Liver (tissue), 8 donors: ENCODE measurements at regions not wholly inside any gene's neighbourhood (a gene's known extent, or its start where the extent isn't known, plus 50 kb on each side); places are given as distances from the start of the nearest gene placed in this dataset.

Source experiments
- DNase-seq: peaks from one replicate; pipeline ENCODE4 v3.0.0-alpha.2; 2017; ENCODE audit warnings: low spot score
- H3K27ac ChIP-seq, 2 donors: one replicate each; pipeline ENCODE4 v1.7.0; 2013; ENCODE audit warnings: inconsistent platforms in 2 of 2, low read length in 2 of 2, control low read depth in 1 of 2, low read depth in 1 of 2, mild to moderate bottlenecking in 1 of 2
- H3K27me3 ChIP-seq, 4 donors: one replicate each; pipeline versions ENCODE4 v1.6.1 to v1.7.0; 2013; ENCODE audit warnings: low read length in 3 of 4, inconsistent platforms in 1 of 4, mild to moderate bottlenecking in 1 of 4, moderate library complexity in 1 of 4; ENCODE audit not compliant: control insufficient read depth in 4 of 4, insufficient read depth in 4 of 4
- H3K36me3 ChIP-seq, 4 donors: one replicate each; pipeline versions ENCODE4 v1.6.1 to v1.7.0; 2013; ENCODE audit warnings: low read length in 3 of 4, mild to moderate bottlenecking in 3 of 4, low read depth in 1 of 4, moderate library complexity in 1 of 4; ENCODE audit not compliant: control insufficient read depth in 4 of 4, insufficient read depth in 3 of 4
- H3K4me1 ChIP-seq, 4 donors: one replicate each; pipeline versions ENCODE4 v1.6.1 to v1.7.0; 2013; ENCODE audit warnings: low read length in 3 of 4, mild to moderate bottlenecking in 3 of 4, moderate library complexity in 1 of 4; ENCODE audit not compliant: control insufficient read depth in 4 of 4, insufficient read depth in 4 of 4
- H3K4me3 ChIP-seq, 3 donors: one replicate each; pipeline versions ENCODE4 v1.6.1 to v1.7.0; 2013; ENCODE audit warnings: low read length in 3 of 3, control low read depth in 1 of 3, low read depth in 1 of 3, mild to moderate bottlenecking in 1 of 3
- H3K9ac ChIP-seq, 2 donors: one replicate each; pipeline ENCODE4 v1.7.0; 2013; ENCODE audit warnings: low read length in 2 of 2, mild to moderate bottlenecking in 2 of 2, moderate library complexity in 2 of 2, control low read depth in 1 of 2, low read depth in 1 of 2
- H3K9me3 ChIP-seq, 4 donors: one replicate each; pipeline versions ENCODE4 v1.6.1 to v1.7.0; 2013; ENCODE audit warnings: low read length in 3 of 4; ENCODE audit not compliant: control insufficient read depth in 4 of 4
- CTCF ChIP-seq: fragments of 150-350 bp; IDR thresholded peaks from 2 replicates; pipeline ENCODE4 v1.5.1; 2017; ENCODE audit warnings: improper control_type of control experiment, low read depth, low read length; ENCODE audit not compliant: missing input control
- EGR1 ChIP-seq, 2 donors: IDR thresholded peaks; 2 replicates each; pipeline ENCODE4 v1.6.1; 2016 to 2018; ENCODE audit warnings: antibody characterized with exemption in 2 of 2, low read depth in 2 of 2
- FOXA1 ChIP-seq: IDR thresholded peaks from 2 replicates; pipeline ENCODE4 v1.6.1; 2016; ENCODE audit warnings: antibody characterized with exemption
- FOXA2 ChIP-seq: IDR thresholded peaks from 2 replicates; pipeline ENCODE4 v1.6.1; 2016; ENCODE audit warnings: antibody characterized with exemption
- GABPA ChIP-seq, 2 donors: IDR thresholded peaks in 1 of 2; conservative IDR thresholded peaks in 1 of 2; 2 replicates each; pipeline ENCODE4 v1.6.1; 2016; ENCODE audit warnings: antibody characterized with exemption in 2 of 2, mild to moderate bottlenecking in 1 of 2, moderate library complexity in 1 of 2
- HNF4A ChIP-seq, 2 donors: conservative IDR thresholded peaks; 2 replicates each; pipeline ENCODE4 v1.6.1; 2016; ENCODE audit warnings: antibody characterized with exemption in 2 of 2, mild to moderate bottlenecking in 2 of 2
- HNF4G ChIP-seq: IDR thresholded peaks from 2 replicates; pipeline ENCODE4 v1.6.1; 2016; ENCODE audit warnings: antibody characterized with exemption
- JUND ChIP-seq, 2 donors: IDR thresholded peaks; 2 replicates each; pipeline ENCODE4 v1.6.1; 2016; ENCODE audit warnings: antibody characterized with exemption in 2 of 2
- MAX ChIP-seq: IDR thresholded peaks from 2 replicates; pipeline ENCODE4 v1.6.1; 2016; ENCODE audit warnings: antibody characterized with exemption
- NR2F2 ChIP-seq: IDR thresholded peaks from 2 replicates; pipeline ENCODE4 v1.6.1; 2016; ENCODE audit warnings: antibody characterized with exemption
- RAD21 ChIP-seq, 2 donors: IDR thresholded peaks; 2 replicates each; pipeline ENCODE4 v1.6.1; 2016; ENCODE audit warnings: antibody characterized with exemption in 2 of 2, mild to moderate bottlenecking in 2 of 2
- REST ChIP-seq: IDR thresholded peaks from 2 replicates; pipeline ENCODE4 v1.6.1; 2016; ENCODE audit warnings: antibody characterized with exemption, mild to moderate bottlenecking
- RXRA ChIP-seq, 2 donors: IDR thresholded peaks; 2 replicates each; pipeline ENCODE4 v1.6.1; 2017 to 2018; ENCODE audit warnings: antibody characterized with exemption in 2 of 2, mild to moderate bottlenecking in 1 of 2
- SP1 ChIP-seq: IDR thresholded peaks from 2 replicates; pipeline ENCODE4 v1.6.1; 2018; ENCODE audit warnings: antibody characterized with exemption, mild to moderate bottlenecking
- TAF1 ChIP-seq: conservative IDR thresholded peaks from 2 replicates; pipeline ENCODE4 v1.6.1; 2016; ENCODE audit warnings: antibody characterized with exemption, mild to moderate bottlenecking
- YY1 ChIP-seq: IDR thresholded peaks from 2 replicates; pipeline ENCODE4 v1.6.1; 2016; ENCODE audit warnings: antibody characterized with exemption, mild to moderate bottlenecking
- ZBTB33 ChIP-seq: IDR thresholded peaks from 2 replicates; pipeline ENCODE4 v1.6.1; 2016; ENCODE audit warnings: antibody characterized with exemption
- WGBS: extraction: QIAGEN DNeasy Blood & Tissue Kit; methylation state at CpG from one replicate; pipeline ENCODE4 v1.1.7; 2013; 5-methylcytosine and 5-hydroxymethylcytosine counted together
- TF ChIP-seq, protein P1 (sequence below): IDR thresholded peaks from 2 replicates; pipeline ENCODE4 v1.6.1; 2016; ENCODE audit warnings: antibody characterized with exemption
- donor health status: healthy.
- donor health status: healthy.
- donor health status: healthy.
- donor health status: healthy.
- donor health status: healthy.

GRCh38 chr21:20334585-20334984 is 663.6 kb upstream of the NCAM2 start:
- Histone ChIP-seq H3K9me3 (no peaks in the 10 kb centered on the region), H3K4me1 (no peaks in the 10 kb centered on the region), H3K4me3 (no peak overlapping the region), H3K9ac (no peak overlapping the region), H3K27me3 (no peaks in the 10 kb centered on the region), H3K27ac (no peak overlapping the region), H3K36me3 (no peaks in the 10 kb centered on the region)
- DNase-seq, result no peak
- WGBS, result 83% methylated on average over 2 of the region's 2 CpGs
- TF ChIP-seq, protein P1, sequence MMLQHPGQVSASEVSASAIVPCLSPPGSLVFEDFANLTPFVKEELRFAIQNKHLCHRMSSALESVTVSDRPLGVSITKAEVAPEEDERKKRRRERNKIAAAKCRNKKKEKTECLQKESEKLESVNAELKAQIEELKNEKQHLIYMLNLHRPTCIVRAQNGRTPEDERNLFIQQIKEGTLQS, result no peak
- TF ChIP-seq ZBTB33 (no peak), REST (no peak), YY1 (no peak), HNF4G (no peak), MAX (no peak), RXRA (IDR thresholded peaks at IDR 0.05) (no peak), RAD21 (IDR thresholded peaks at IDR 0.05) (no peak), EGR1 (IDR thresholded peaks at IDR 0.05; ENCODE audit: low read depth in 2 of 2) (no peak), CTCF (no peak), SP1 (no peak), FOXA1 (no peak), GABPA (IDR thresholded peaks at IDR 0.05 in 1 of 2, conservative IDR thresholded peaks at IDR 0.05 in 1 of 2) (no peak), JUND (IDR thresholded peaks at IDR 0.05) (no peak), TAF1 (no peak), FOXA2 (no peak), NR2F2 (no peak), HNF4A (conservative IDR thresholded peaks at IDR 0.05) (no peak)

- Histone ChIP-seq H3K4me1 (no peaks in the 10 kb centered on the region), H3K9me3 (no peaks in the 10 kb centered on the region), H3K27ac (no peak overlapping the region), H3K9ac (no peak overlapping the region), H3K4me3 (no peak overlapping the region), H3K36me3 (no peaks in the 10 kb centered on the region), H3K27me3 (no peaks in the 10 kb centered on the region)
- no peak for DNase-seq
- WGBS, result 72% methylated on average over 4 of the region's 4 CpGs
- no peak for TF ChIP-seq RXRA (IDR thresholded peaks at IDR 0.05)
- TF ChIP-seq GABPA (IDR thresholded peaks at IDR 0.05 in 1 of 2, conservative IDR thresholded peaks at IDR 0.05 in 1 of 2), result no peak
- no peak for TF ChIP-seq HNF4G
- no peak for TF ChIP-seq NR2F2
- no peak for TF ChIP-seq SP1
- TF ChIP-seq TAF1, result no peak
- TF ChIP-seq ZBTB33, result no peak
- TF ChIP-seq YY1, result no peak
- TF ChIP-seq MAX, result no peak
- no peak for TF ChIP-seq JUND (IDR thresholded peaks at IDR 0.05)
- TF ChIP-seq REST, result no peak
- TF ChIP-seq HNF4A (conservative IDR thresholded peaks at IDR 0.05), result no peak
These were observed 656.8 kb upstream of the NCAM2 start for GRCh38 chr21:20341431-20341830.
